NCI-H2171 treated with DMSO at 0.1 percent for 48 hours (cell line): ENCODE measurements at regions not wholly inside any gene's neighbourhood (a gene's known extent, or its start where the extent isn't known, plus 50 kb on each side); places are given as distances from the start of the nearest gene placed in this dataset.
"Not testable (repeated sequence)": the region's sequence is repeated elsewhere in the genome, so short reads cannot be mapped to it uniquely, and the experiment has no call there.

Experiments
- DNase-seq: peaks from one replicate; lab custom pipeline; 2025; lab: John Stamatoyannopoulos, UW

DNA sequence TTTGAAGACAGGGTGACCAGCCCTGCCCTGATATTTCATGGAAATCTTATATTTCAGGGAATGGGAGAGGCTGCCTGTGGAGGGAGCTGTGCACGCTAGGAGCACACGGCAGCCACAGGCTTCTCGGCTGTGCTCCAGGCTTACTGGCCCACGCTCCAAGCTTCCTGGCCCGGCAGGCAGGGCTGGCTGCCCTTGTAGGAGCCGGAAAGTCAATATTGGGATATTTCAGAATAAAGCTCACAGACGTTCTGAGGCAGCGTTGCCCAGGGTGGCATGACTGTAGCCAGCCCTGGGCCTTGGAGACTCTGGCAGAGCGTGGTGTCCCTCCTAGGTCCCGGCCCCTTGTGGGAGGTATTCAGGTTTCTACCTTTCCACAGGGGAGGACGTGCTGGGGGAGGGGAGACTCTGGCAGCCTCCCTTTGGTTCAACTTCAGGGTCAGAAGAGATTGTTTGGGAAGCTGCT, 95.6 kb downstream of the NPIPB11 start:
- DNase-seq, result no peak

DNA sequence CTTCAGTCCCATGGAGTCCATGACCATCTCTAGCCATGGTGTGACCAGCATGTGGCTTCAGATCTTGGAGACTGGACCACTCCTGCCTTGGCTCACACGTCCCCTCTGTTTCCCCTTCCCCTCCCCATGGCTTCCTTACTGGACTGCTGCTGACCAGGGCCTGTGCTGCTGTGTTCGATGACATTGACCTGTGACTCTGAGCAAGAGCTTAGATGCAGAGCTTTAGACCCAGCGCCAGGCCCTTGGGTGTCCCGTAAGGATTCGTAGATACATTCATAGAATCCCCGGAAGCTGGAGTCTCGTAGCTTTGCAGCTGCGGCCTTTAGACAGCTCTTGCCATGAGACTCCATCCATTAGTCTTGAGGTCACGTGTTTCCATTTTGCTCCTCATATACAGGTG, 96.3 kb downstream of the NPIPB11 start:
- not testable (repeated sequence) for DNase-seq

DNA sequence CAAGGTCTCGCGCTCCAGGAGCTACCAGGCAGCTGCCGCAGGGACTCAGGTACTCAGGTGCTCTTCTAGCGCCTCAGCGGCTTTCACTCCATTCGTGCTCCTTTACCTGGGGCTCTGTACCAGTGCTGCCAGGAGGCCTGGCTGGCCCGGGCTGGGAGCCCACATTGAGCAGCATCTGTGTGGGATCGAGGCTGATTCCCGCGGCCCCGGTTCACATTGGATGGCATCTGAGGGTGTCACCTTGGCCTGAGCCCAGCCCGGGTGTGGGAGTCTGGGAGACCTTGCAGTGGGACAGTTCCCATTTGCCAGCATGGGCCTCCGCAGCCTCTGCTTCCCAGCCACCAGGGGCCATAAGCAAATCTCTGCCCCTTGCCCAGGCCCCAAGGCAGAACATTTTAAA, 96.9 kb downstream of the NPIPB11 start:
- DNase-seq, result not testable (repeated sequence)

DNA sequence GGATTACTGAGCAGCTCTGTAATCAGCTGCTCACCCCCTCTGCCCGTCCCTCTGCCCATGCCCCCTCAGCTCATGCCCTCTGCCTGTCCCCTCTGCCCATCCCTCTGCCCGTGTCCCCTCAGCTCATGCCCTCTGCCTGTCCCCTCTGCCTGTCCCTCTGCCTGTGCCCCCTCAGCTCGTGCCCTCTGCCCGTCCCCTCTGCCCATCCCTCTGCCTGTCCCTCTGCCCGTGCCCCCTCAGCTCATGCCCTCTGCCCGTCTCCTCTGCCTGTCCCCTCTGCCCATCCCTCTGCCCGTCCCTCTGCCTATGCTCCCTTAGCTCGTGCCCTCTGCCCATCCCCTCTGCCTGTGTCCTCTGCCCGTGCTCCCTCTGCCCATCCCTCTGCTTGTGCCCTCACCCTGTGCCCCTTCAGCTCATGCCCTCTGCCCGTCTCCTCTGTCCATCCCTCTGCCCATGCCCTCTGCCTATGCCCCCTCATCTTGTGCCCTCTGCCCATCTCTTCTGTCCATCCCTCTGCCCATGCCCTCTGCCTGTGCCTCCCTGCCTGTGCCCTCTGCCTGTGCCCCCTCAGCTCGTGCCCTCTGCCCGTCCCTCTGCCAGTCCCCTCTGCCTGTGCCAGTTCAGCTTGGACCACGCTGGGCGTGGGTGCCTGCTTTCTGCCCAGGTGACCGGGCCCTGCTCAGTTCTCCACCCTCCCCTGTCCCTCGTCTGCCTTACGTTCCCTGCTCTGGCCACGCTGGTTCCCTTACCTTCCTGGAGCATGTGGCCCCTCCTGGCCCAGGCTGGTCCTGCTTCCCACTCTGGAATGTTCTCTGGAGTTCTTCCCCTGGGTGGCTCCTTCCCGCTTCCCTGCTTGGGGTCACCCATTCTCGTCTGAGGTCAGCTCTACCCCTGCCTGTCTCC, 97.6 kb downstream of the NPIPB11 start:
- no peak for DNase-seq

DNA sequence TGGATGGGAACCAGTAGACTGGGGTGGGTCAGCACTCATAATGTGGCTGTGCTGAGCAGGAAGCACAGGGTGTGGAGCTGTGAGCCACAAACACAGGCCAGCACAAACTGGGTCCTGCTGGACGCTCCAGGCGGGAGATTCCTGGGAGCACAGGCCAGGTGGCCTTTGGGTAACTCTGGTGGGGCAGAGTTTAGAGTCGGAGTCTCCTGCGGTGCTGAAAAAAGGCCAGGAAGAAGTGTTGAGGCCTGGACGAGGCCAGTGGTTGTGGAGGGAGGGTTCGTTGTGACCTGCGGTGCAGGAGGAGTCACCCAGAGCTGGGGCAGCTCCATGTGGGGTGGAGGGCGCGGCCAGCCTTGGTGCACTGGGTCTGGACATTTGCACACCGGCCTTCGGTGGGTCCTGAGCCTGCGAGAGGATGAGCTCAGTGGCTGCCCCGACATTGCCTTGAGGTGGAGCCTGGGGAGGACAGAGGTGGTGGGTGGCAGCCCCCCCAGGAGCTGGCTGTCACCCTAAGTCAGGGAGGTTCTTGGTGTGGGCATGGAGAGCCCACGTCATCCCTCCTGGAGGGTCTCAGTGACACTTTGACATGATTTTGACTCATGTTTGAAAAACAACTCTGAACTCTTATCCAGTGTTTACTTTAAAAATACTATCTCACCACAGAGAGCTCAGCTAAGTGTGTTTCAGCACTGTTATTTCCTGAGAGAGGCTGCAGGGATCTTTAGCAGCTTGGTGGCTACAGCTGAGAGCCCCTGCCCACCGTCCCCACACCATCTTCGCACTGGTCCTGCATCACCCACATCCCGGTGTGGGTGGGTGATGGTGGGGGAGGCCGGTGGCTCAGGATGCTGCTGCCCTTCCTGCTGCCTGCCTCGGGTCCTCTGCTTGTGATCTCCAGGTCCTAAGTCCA, 98.7 kb downstream of the NPIPB11 start:
- DNase-seq, result no peak

DNA sequence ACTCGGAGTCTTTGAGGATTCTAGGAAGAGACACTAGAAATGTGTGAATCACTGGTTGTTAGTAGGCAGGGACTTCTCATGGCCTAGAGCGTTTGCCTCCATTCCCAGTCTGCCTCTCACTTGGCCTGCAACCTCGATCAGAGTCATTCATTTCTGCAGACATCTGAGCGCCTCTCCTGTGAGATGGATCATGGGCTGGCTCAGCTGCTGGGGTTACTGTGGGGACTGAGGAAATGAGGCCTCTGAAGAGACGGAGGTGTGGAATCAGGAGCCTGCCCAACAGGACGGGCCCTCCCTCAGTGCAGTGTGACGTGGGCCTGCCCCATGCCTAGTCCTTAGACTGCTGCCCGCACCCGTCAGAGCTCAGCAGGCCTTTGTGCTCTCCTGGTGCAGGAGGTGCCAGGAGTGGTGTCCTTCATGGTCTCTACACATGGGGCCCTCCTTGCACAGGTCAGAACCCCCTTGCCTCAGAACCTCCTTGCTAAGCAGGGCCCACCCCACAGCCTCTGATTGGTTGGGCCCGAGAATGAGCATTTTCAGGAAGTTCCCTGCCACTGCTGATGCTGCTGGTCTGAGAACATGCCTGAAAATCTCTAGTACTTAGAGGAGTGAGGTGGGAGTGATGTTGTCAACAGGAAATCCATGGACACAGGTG, 99.4 kb downstream of the NPIPB11 start:
- DNase-seq, result no peak

DNA sequence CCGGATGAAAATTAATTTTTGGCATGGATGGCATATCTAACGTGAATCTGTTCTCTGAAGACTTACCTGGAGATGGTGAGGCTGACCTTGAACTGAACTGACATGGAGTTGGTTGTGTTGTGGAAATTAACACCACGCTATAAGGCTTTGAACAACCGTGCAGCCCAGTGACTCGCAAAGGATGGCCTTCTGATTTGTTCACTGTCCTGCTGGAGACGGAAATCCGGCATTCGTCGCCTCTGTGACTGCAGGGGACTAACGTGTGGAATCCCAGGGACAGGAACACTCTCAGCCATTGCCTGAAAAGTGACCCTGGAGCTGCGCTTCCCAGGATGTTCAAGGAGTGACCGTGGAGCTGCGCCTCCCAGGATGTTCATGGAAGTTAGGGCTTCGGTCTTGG, 100.3 kb downstream of the NPIPB11 start:
- DNase-seq, result no peak

DNA sequence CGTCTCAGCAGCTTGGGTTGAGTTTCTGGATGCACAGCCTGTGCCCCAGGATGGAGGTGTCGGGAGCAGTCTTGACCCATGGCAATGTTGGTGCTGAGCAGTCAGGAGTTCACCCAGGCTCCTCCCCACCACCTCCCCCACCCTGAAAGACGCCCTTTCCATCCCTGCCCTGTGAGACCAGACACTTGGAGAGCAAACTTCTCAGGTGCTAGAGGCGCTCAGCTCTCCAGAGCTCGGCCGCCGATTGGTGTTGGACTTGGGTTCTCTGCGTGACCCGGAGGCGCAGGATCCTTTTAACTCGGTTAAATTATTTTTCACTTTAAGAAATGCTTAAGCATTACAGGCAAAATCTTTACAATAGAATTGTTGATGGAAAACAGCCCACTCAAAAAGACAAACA, 101.5 kb downstream of the NPIPB11 start:
- not testable (repeated sequence) for DNase-seq

DNA sequence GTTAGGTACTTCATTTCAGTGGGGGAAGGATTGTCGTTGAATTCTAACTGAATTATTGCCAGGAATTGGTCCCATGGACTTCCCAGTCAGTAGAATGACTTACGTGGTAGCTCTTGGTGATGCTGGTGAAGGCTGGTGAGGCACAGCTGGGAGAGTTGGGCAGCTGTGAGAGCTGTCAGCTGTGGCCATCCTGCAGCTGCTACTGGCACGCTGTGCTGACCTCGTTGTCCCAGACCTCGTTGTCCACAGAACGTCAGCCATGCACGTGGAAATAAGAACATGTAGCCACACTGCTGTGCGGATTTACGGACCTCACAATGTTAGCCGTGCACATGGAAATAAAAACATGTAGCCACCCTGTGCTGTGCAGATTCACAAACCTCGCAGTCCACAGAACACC, 102.3 kb downstream of the NPIPB11 start:
- DNase-seq, result no peak

DNA sequence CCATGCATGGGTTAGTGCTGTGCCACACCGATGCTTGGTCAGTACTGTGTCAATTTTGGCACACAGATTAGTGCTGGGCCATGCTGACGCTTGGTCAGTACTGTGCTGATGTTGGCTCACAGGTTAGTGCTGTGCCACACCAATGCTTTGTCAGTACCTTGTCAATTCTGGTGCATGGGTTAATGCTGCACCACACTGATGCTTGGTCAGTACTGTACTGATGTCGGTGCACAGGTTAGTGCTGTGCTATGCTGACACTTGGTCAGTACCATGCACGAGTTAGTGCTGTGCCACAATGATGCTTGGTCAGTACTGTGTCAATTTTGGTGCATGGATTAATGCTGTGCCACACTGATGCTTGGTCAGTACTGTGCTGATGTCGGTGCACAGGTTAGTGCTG, 103.0 kb downstream of the NPIPB11 start:
- DNase-seq, result no peak

DNA sequence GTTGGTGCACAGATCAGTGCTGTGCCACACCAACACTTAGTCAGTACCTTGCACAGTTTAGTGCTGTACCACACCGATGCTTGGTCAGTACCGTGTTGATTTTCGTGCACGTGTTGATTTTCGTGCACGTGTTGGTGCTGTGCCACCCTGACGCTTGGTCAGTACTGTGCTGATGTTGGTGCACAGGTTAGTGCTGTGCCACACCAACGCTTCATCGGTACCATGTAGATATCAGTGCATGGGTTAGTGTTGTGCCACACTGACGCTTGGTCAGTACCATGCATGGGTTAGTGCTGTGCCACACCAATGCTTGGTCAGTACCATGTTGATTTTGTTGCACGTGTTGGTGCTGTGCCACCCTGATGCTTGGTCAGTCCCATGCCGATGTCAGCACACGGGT, 103.5 kb downstream of the NPIPB11 start:
- no peak for DNase-seq

DNA sequence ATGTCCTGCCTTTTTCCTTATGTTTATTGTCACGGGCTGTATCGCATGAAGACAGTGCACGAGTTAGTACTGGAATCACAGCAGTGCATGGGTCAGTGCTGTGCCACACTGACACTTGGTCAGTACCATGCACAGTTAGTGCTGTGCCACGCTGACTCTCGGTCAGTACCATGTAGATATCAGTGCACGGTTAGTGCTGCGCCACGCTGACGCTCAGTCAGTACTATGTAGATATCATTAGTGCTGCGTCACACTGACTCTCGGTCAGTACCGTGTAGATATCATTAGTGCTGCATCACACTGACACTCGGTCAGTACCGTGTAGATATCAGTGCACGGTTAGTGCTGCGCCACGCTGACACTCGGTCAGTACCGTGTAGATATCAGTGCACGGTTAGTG, 104.1 kb downstream of the NPIPB11 start:
- not testable (repeated sequence) for DNase-seq

DNA sequence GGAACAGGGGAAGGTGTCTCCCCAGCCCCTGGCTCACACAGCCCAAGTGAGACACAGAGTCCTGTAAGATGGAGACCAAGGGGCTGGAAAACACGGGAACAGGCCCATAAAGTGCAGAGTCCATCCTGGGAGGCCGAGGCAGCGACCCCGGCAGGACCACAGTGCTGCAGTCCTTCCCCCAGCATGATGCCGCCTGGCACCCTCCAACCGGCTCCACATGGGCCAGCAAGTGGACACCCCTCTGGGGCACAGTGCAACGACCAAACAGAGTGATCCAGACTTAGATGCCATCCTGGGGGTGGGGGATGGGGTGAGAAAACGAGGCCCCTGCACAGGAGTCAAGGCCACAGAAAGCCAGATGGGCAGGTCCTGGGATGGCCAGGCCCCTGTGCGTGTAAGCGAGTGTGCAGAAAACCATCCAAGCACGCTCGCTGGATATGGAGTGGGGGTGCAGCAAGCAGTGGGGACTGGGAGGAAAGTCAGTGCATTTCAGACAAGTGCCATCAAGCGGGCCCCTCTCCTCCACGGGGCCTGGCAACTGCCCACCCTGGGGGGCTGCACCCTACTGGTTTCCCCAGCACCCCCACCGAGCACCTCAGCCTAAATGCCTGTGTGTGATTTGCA, 104.7 kb downstream of the NPIPB11 start:
- not testable (repeated sequence) for DNase-seq

DNA sequence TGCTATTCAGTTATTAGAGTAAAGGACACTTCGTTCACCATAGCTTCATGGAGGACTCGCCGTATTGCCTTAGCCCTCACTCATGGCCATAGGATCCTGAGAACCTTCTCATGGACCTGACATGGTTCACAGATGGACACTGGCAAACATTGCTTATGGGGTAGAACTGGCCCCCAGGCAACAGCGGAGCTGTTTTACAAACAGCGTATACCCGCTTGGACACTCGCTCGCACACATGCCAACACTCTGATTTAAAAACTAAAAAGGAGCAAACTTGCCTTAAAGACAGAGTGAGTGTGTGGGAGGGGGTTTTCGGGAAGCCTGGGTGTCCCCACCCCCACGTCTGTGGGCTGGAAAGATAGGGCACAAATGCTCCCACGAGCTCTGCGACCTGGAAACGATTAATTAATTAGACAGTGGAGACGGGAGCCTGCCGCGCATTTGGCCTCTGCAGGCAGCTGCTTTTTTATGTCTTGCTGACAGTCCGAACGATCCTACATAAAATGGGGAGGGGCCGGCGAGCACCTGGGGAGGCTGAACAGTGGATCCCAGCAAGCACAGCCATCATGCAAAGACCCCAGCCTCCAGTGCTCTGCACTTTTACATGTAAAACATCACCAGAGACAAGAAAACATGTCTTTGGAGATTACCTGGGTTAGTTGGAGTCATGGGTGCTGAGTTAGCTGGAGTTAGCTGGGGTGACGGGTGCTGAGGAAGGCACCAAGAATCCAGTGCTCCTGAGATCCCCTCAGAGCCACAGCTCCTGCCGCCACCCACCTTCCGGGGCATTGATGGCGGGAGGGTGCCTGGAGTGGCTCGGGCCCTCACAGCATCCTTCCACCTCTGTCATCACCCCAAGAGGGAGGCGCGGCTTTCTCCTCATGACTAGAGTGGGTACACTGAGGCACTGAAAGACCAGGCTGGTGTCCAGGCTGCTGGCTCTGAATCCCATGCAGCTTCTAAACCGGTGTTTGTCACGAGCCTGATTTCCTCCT, 105.7 kb downstream of the NPIPB11 start:
- DNase-seq, result not testable (repeated sequence)

DNA sequence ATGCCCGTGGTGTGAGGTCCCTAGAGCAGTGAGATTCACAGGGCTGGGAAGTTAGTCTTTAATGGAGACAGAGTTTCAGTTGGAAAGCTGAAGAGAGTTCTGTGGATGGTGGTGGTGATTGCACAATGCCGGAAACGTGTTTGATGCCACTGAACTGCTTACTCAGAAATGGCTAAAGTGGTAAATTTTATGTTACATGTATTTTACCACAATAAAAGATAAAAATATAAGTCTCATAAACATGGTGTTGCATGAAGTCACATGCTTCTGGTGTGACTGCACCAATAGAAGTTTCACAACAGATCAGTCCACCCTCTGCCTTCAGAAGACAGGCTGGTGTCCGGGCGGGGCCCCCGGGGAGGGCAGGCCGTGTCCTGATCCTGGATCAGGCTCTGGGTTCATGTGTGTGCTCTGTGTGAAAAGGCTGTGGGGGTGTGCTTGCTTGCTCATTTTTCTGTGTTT, 106.5 kb downstream of the NPIPB11 start:
- DNase-seq, result not testable (repeated sequence)

DNA sequence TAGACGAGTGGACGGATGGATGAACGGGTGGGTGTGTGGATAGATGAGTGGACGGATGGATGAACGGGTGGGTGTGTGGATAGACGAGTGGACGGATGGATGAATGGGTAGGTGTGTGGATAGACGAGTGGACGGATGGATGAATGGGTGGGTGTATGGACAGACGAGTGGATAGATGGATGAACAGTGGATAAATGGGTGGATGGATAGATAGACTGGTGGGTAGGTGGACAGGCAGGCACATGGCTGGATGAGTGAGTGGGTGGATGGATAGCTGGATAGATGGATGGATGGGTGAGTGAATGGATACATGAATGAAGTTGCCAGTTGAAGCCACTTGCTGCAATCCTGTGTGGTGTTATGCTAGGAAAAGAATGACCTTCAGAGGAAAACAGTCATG, 107.5 kb downstream of the NPIPB11 start:
- not testable (repeated sequence) for DNase-seq

DNA sequence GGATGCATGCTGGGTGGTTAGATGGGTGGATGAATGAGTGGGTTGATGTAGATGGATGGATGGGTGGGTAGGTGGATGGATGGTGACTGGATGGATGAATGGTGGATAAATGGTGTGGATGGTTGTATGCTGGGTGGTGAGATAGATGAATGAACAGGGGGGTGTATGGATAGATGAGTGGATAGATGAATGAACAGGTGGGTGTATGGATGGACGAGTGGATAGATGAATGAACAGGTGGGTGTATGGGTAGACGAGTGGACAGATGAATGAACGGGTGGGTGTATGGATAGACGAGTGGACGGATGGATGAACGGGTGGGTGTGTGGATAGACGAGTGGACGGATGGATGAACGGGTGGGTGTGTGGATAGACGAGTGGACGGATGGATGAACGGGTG, 108.2 kb downstream of the NPIPB11 start:
- not testable (repeated sequence) for DNase-seq

DNA sequence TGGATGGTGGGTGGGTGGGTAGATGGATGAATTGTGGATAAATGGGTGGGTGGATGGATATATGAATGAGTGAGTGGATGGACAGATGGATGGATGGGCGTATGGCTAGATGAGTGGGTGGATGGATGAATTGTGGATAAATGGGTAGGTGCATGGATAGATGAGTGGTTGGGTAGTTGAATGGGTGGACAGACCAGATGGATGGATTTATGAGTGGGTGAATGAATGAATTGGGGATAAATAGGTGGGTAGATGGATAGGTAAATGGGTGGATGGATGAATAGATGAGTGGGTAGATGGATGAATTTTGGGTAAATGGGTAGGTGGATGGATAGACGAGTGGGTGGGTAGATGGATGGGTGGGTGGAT, 108.7 kb downstream of the NPIPB11 start:
- not testable (repeated sequence) for DNase-seq

DNA sequence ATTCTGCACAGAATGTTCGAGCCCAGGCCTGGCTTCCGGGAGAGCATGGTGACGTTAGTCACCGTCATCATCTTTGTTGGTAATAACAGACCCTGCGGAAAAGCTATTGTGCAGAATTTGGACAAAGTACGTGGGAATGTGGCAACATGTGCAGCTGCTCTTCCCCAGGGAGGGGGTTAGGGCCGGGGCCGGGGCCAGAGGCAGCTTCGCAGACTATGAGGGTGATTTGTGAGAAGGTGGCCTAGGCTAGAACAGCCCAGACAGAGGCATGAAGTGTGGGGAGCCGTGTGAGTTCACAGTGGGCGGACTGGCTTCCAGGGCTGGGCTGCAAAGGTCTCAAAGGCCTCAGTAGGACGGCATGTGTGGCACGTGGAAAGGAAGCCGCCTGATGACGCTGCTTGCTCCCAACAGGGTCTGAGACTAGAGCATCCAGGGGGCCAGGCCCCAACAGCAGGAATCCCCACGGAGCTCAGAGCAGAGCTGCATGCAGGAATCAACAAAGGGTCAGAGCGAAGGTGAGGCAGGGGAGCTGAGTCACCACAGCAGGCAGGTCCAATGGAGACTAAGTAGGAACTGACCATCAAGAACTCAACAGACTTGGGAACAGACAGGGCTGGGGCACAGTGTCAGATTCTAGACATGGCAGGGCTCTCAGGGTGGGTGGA, 109.2 kb downstream of the NPIPB11 start:
- DNase-seq, result not testable (repeated sequence)

DNA sequence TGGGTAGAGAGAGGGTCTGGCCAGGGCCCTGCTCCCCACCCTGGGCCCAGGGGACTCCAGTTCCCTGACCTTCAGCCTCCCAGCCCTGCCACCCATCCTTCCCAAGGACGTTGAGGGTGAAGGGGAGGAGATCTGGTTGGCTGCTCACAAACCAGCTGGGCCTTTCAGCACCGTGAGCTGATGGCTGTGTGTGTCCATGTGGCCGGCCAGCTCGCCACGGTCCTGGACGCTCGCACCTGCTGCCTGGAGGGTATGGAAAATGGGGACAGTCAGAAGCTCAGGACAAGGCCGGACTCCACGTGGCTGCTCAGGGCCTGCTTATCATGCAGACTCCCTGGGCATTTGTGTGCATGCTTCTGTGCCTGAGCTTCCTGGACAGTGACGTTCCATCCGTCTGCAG, 110.3 kb downstream of the NPIPB11 start:
- not testable (repeated sequence) for DNase-seq
